A673 (cell line): ENCODE measurements at regions not wholly inside any gene's neighbourhood (a gene's known extent, or its start where the extent isn't known, plus 50 kb on each side); places are given as distances from the start of the nearest gene placed in this dataset.

Source experiments
- EZH2 ChIP-seq: fragments of 200-600 bp; sonication (generic); IDR thresholded peaks from 2 replicates; pipeline ENCODE4 v1.6.1; 2017; ENCODE audit warnings: borderline replicate concordance, low read depth, mild to moderate bottlenecking, mixed read lengths, antibody characterized with exemption, low read length; ENCODE audit not compliant: poor library complexity, severe bottlenecking
- TF ChIP-seq, protein P1 (sequence below): fragments of 300-800, 200-600 bp; sonication (generic); conservative IDR thresholded peaks from 2 replicates; pipeline ENCODE4 v1.5.1; 2017; ENCODE audit warnings: low read depth, mild to moderate bottlenecking, antibody characterized with exemption, low read length, moderate library complexity, mixed read lengths

DNA sequence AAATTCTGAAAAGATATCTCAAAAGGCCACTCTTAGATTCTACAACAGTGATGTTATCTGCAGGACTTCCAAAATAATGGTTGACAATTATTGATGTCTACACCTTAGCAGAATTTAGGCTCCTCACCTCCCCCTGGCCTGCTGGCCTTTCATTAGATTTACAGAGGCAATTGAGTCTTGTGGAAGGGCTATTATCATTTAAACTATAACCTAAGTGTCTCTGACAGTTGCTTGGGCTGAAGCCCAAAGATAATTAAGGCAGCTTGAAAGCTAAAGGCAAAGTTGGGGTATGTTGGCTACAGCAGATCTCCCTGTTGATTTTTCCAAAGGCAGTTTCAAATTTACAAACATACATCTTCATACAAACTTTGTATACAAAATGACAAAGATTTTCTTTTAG, 912.3 kb downstream of the TAF11L14 start:
- TF ChIP-seq, protein P1, sequence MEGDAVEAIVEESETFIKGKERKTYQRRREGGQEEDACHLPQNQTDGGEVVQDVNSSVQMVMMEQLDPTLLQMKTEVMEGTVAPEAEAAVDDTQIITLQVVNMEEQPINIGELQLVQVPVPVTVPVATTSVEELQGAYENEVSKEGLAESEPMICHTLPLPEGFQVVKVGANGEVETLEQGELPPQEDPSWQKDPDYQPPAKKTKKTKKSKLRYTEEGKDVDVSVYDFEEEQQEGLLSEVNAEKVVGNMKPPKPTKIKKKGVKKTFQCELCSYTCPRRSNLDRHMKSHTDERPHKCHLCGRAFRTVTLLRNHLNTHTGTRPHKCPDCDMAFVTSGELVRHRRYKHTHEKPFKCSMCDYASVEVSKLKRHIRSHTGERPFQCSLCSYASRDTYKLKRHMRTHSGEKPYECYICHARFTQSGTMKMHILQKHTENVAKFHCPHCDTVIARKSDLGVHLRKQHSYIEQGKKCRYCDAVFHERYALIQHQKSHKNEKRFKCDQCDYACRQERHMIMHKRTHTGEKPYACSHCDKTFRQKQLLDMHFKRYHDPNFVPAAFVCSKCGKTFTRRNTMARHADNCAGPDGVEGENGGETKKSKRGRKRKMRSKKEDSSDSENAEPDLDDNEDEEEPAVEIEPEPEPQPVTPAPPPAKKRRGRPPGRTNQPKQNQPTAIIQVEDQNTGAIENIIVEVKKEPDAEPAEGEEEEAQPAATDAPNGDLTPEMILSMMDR, result no peak
- no peak for TF ChIP-seq EZH2
